GM21723 (cell line): ENCODE measurements at regions not wholly inside any gene's neighbourhood (a gene's known extent, or its start where the extent isn't known, plus 50 kb on each side); places are given as distances from the start of the nearest gene placed in this dataset.
A peak's percentile ranks its signal among the peaks of the same experiment; 100 is the strongest.
"Not testable (repeated sequence)": the region's sequence is repeated elsewhere in the genome, so short reads cannot be mapped to it uniquely, and the experiment has no call there.

Experiments used
- ATAC-seq: cut with Tn5 transposase; IDR thresholded peaks from one replicate; pipeline ENCODE4 v1.9.1; 2021; ENCODE audit warnings: mild to moderate bottlenecking, moderate library complexity; ENCODE audit not compliant: unreplicated experiment

DNA sequence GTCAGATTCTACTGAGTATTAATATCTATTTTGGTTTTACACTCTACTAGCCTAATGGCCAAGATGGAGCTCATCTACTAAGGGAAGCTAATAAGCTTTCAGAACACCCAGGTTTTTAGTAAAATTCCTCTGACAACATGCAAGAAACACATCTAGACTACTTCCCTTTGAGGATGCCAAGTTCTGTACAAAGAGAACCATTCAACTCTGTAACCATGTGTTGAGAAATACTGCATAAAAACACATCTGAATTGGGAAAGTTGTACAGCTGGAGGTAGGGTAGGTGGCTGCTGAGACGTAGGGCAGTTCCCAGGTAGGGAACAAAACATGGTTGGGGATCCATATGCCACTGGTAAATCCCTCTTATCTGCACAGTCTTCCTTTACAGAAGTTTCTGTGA lies 66.2 kb downstream of the SC5D start:
- ATAC-seq = no peak

- ATAC-seq = no peak
These were observed 67.0 kb downstream of the SC5D start for GRCh38 chr11:121359591-121359990.

- not testable (repeated sequence) for ATAC-seq
These were observed 70.4 kb downstream of the SC5D start for GRCh38 chr11:121362955-121363354.

DNA sequence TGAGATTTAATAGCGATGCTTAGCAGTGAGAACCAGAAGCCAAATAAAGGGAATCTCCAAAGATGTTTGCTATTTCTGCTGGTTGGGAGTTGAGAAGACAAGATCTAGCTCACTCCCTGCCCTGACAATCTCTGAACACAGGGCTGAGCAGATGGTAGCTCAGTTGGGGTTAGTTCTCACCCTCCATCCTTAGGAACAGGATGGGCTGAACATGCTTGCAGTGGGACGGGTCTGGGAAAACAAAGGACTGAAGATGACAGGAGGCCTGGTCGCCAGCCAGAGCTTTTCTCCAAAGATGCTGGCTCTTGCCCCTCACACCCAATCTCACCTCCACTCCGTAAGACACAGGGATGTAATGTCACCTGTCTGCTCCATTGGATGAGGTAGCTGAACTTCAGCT lies 72.7 kb downstream of the SC5D start:
- no peak for ATAC-seq

GRCh38 chr11:121366038-121366437 lies 73.5 kb downstream of the SC5D start:
- ATAC-seq = no peak

DNA sequence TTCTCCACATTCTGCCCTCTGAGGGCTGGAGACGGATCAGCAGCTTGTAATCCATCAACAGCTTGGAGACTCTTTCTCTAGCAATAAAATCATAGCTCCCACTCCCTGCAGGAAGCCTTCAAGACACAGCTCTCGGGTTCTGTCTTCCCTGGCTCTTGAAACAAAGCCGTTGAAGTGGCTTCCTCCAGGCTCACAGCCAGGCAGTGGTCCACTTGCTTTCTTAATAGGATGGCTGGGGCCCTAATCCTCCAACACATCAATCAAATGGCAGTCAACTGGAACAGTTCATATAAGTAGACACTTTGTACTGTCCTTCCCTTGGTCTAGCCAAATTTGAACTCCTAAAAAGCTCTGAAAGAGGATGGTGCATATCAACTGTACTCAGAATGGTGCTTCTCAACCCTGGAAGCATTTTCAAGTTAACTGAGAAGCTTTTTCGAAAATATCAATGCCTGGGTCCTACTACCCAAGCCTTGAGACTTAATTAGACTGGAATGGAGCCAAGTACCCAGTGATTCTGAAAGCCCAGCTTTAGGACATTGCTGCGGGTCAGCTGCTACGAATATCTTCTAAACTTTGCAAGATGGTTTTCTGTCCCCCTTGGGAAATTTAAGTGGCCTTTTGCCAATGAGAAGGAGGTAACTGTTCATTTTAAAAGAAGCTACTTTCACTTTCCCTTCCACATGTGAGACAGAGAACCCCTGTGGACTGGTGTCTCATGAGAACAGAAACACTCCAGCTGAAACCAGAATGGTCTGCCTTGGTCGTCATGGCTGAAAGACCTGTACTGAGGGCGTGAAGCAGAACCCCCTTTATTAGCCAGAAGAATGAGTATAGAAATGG lies 74.7 kb downstream of the SC5D start:
- peak; percentile 95 for ATAC-seq

- ATAC-seq = no peak
These were observed 75.3 kb downstream of the SC5D start for GRCh38 chr11:121367844-121368225.

DNA sequence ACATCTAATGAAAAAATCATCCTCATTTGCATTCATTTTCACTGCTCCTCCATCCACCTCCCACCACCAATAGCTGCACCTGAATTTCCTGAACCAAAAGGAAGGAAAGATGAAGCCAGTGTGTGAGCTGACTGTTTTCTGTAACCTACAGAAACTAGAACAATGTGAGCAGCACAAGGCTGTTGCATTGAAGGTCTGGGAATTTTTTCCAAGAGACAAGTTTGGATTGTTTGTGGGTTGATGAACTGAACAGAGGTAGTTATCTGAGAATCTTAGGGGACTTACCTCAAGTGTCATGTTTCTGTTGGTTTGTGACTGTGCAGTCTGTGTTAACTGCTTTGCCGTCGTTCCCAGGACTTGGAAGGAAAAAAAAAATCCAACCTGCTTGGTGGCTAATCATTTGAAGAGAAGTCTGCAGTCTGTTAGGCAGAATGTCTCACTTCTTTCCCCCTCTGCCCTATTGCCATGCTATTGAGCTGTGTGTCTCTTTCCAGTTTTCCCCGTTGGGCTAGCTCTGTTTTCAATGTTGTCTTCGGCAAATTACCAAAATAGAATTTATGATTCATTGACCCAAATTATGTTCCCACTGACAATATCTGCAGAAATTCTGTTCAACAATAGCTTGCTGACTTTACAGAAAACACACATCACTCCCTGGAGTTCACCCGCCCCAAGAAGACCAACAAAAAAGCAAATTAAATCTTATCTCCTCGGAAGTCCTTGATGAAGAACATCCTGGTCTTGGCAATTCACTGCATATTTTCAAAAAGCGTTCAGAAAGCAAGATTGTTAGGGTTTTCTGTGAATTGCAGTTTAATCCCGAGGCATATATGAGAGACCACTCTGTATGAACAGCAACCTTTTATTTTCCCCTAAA lies 76.0 kb downstream of the SC5D start:
- no peak for ATAC-seq

DNA sequence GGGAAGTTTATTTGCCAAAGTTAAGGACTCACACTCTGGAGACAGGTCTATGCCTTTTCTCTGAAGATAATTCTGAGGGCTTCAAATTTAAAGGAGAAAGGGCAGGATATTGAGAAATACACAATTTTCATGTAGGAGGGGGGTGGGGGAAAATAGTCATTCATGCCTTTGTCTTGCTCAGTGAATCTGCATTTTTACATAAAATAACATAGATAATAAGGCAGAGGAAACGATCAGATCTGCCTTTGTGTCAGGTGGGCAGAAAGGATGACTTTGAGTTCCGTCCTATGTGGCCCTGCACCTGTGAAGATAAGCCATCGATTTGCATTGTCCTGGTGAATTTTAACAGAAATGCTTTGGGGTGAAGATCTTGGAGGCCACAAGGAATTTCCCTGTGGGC lies 76.8 kb downstream of the SC5D start:
- no peak for ATAC-seq

DNA sequence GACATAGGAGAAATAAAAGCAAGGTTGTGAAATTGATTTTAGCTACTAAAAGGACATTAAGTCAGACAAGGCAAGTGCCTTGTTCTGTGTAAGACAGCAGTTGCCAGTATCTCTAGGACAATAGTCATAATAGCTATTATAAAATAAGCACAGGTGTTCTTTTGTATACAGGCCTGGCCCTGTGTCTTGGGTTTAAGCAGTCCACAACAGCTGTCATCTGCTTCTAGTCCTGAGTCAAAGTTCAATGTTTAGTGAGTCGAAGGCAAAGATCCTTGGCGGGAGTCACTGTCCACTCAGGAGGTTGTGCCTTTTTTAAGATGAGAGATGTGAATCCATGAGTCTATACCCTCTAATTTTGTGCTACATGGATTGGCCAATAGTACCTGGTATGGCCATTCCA lies 79.5 kb downstream of the SC5D start:
- ATAC-seq = no peak

DNA sequence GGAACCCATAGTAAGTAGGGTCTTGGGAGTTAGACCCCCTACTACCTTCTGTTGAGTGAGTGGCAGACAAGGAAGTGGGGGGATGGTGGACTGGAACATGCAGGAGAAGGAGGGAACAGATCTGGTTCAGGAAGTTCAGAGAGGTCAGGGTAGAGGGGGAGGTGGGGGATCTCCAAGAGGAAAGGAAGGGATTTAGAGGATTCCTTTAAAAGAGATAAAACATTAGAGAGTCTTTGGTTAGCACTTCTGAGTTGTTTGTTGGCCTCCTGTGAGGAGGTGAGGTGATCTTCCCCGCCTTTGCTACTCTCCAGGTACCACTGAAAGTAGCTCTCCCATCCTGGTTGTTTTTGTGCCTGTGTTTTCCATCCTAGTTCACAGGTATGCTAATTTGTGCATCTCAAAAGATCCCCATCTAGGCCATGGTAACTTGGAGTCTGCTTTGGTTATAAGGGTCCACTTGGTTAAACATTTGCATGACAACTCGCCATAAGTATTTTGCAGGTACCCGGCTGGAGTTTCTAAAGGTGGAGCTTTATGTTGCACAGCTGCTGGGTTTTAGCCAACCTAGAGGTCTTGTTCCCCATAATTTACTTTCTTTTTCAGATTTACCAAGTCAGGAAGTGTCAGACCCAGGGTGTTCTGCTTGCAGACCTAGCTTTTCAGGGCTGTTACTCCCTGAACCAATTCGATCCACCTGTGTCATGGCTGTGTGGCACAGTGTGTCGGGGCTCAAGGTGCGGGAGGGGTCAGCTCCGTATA lies 79.3 kb upstream of the SORL1 start:
- ATAC-seq = peak; percentile 88

GRCh38 chr11:121374286-121374985 lies 77.7 kb upstream of the SORL1 start:
- no peak for ATAC-seq

DNA sequence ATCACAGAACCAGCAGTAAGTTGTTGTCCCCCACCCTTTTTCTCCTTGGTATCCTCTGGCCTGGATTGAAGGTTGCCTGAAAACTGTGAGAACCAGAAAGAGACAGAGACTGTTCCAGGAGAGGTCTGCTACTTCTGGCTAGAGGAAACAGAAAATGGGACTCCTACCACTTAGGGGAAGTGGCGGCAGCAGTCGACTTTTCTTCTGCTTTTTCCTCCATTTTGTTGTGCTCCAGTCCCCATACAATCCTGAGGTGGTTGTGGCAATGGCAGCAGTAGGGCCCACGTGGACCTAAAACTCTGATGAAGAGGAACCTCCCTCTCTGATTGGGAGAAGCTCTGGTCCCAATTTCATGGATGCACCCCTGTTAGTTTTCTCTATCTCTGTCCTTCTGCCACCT lies 76.0 kb upstream of the SORL1 start:
- no peak for ATAC-seq

GRCh38 chr11:121379145-121379810 lies 72.8 kb upstream of the SORL1 start:
- ATAC-seq = not testable (repeated sequence)

- no peak for ATAC-seq
These were observed 68.4 kb upstream of the SORL1 start for GRCh38 chr11:121383716-121384115.

DNA sequence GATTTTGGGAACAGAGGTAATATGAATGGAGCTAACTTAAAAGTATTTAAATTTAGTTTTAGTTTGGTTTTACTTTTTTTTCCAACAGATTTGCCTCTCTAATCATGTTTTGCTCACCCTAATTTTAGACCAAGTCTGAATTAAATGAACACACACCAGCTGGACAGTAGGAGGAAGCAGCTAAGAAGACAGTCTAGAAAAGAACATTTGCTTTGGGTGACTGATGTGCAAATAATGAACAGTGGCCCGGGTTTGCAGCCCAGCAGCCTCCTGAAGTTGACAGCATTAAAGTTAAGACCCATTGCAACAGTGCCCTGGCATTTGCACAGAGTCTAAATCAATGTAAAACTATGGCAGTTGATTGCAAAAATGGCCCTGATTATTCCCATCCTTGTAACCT lies 66.4 kb upstream of the SORL1 start:
- no peak for ATAC-seq
